ENCODE measurements at regions not wholly inside any gene's neighbourhood (a gene's known extent, or its start where the extent isn't known, plus 50 kb on each side); places are given as distances from the start of the nearest gene placed in this dataset.

DNA sequence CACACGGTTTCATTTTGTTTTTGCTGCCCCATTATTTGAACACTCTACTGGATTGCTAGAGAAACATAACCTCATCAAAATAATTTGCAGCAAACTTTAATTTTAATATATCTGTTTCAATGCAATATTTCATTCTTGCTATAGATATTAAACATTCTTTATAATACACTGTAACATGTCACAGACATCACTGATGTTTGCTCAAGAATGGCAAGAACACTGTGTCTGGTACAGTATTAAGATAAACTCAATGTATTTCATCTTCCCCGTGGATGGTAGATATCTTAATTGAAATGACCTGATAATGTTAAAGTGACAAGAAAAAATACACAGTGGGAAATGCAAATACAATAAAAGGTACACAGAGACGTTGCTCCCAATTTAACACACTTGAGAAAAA lies 86.0 kb downstream of the PTCHD4 start:
- Histone ChIP-seq H3K9ac (ENCODE audit: low read depth, low read length, poor library complexity) (no peak overlapping the region), H3K23ac (ENCODE audit: low read depth, low read length, poor library complexity) (no peak overlapping the region), H3K18ac (ENCODE audit: low read length) (no peak overlapping the region), H3K4me2 (ENCODE audit: insufficient read depth, low read length, poor library complexity, severe bottlenecking) (no peak overlapping the region), H2BK12ac (ENCODE audit: low read length) (no peak overlapping the region), H3K27ac (replicated peaks; ENCODE audit: low read length) (no peak overlapping the region), H3K14ac (ENCODE audit: low read length) (no peak overlapping the region), H4K91ac (ENCODE audit: low read depth, low read length, poor library complexity) (no peak overlapping the region), H3K9me3 (replicated peaks in 1 of 2; ENCODE audit: control insufficient read depth in 2 of 2, insufficient read depth in 1 of 2, low read depth in 1 of 2, low read length in 2 of 2) (no peaks in the 10 kb centered on the region), H3K4me3 (ENCODE audit: low read length in 2 of 2) (no peak overlapping the region), H2BK5ac (ENCODE audit: low read length) (no peak overlapping the region), H3K4ac (ENCODE audit: low read length) (no peak overlapping the region), H3K27me3 (ENCODE audit: control insufficient read depth in 3 of 3, insufficient read depth in 3 of 3, low read depth in 1 of 3, low read length in 3 of 3) (no peaks in the 10 kb centered on the region), H3K4me1 (ENCODE audit: control insufficient read depth in 2 of 2, insufficient read depth in 1 of 2, low read depth in 1 of 2, low read length in 2 of 2) (peaks cover 0 to 2% of the 10 kb centered on the region in 2 donors), H3K79me1 (ENCODE audit: low read depth, low read length) (no peaks in the 10 kb centered on the region), H2BK15ac (ENCODE audit: low read length) (no peak overlapping the region), H2BK120ac (ENCODE audit: low read depth, low read length) (no peak overlapping the region), H2AK5ac (ENCODE audit: low read depth, low read length) (no peak overlapping the region), H3K36me3 (replicated peaks in 1 of 2; ENCODE audit: control insufficient read depth in 2 of 2, insufficient read depth in 2 of 2, low read length in 2 of 2) (no peaks in the 10 kb centered on the region), H2AFZ (ENCODE audit: low read length) (no peak overlapping the region), H4K8ac (ENCODE audit: low read depth, low read length) (no peak overlapping the region)
- WGBS, 2 donors (ENCODE audit: extremely low coverage in 2 of 2, insufficient read length in 2 of 2, insufficient replicate concordance in 1 of 2), result no CpG with 5 or more reads among the region's 3 CpGs
- no peak for DNase-seq (ENCODE audit: low spot score)

DNA sequence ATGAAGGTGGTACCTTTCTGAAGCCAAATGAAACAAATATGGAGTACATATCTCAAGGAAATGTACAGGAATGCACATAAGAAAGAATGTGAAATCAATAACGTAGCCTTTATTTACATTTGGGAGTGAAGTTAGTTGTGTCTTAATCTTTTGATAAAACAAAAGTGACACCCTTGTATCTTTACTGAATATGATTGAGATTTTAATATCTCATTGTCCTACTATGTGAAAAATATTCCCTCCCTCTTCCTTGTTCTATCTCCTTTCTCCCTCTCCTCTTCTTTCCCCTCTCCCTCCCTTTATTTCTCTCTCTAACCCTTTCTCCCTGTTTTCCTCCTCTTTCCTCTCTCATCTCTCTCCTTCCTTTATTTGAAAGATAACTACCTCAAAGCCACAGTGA lies 89.1 kb downstream of the PTCHD4 start:
- Histone ChIP-seq H2BK120ac (ENCODE audit: low read depth, low read length) (no peak overlapping the region), H2AFZ (ENCODE audit: low read length) (no peak overlapping the region), H2AK5ac (ENCODE audit: low read depth, low read length) (no peak overlapping the region), H2BK5ac (ENCODE audit: low read length) (no peak overlapping the region), H3K79me1 (ENCODE audit: low read depth, low read length) (no peaks in the 10 kb centered on the region), H3K9me3 (replicated peaks in 1 of 2; ENCODE audit: control insufficient read depth in 2 of 2, insufficient read depth in 1 of 2, low read depth in 1 of 2, low read length in 2 of 2) (no peaks in the 10 kb centered on the region), H4K91ac (ENCODE audit: low read depth, low read length, poor library complexity) (no peak overlapping the region), H3K4me1 (ENCODE audit: control insufficient read depth in 2 of 2, insufficient read depth in 1 of 2, low read depth in 1 of 2, low read length in 2 of 2) (peaks cover 0 to 2% of the 10 kb centered on the region in 2 donors), H2BK15ac (ENCODE audit: low read length) (no peak overlapping the region), H3K27me3 (ENCODE audit: control insufficient read depth in 3 of 3, insufficient read depth in 3 of 3, low read depth in 1 of 3, low read length in 3 of 3) (no peaks in the 10 kb centered on the region), H3K9ac (ENCODE audit: low read depth, low read length, poor library complexity) (no peak overlapping the region), H3K27ac (replicated peaks; ENCODE audit: low read length) (no peak overlapping the region), H3K4me3 (ENCODE audit: low read length in 2 of 2) (no peak overlapping the region), H3K36me3 (replicated peaks in 1 of 2; ENCODE audit: control insufficient read depth in 2 of 2, insufficient read depth in 2 of 2, low read length in 2 of 2) (no peaks in the 10 kb centered on the region), H4K8ac (ENCODE audit: low read depth, low read length) (no peak overlapping the region), H3K18ac (ENCODE audit: low read length) (no peak overlapping the region), H3K4me2 (ENCODE audit: insufficient read depth, low read length, poor library complexity, severe bottlenecking) (no peak overlapping the region), H3K4ac (ENCODE audit: low read length) (no peak overlapping the region), H2BK12ac (ENCODE audit: low read length) (no peak overlapping the region), H3K23ac (ENCODE audit: low read depth, low read length, poor library complexity) (no peak overlapping the region), H3K14ac (ENCODE audit: low read length) (no peak overlapping the region)
- no peak for DNase-seq (ENCODE audit: low spot score)
- WGBS, 2 donors (ENCODE audit: extremely low coverage in 2 of 2, insufficient read length in 2 of 2, insufficient replicate concordance in 1 of 2), result no CpG with 5 or more reads among the region's 1 CpG

DNA sequence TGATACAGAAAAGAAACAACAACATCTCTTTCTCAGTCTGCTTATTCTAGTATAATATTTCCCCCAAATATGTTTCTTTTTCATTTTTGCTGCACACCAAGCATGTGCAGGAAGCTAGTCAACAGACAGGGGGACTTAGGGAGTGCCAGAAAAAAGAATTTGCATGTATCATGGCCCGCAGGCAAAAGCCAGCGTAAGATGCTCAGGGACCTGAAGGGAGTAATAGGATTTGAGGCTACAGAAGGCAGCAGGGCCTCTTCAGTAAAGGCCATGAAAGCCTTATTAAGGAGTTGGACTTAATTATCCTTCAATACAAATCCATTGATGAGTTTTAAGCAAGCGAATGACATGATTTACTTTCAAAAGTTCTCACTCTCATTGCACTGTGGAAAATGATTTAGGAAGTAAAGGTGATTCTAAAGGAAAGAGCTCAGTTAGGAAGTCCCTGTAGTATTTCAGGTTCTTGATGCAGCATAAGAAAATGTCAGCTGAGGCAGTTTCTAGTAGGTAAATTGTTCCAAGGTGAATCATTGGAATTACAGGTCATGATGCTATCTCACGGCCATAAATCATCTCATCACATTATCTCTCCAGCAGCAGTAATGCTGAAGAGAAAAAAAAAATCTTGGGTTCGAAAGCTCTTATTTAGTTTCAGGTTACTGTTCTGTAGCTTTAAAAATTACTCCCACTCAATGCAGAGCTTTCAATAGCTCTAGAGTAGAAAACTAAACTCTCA lies 94.8 kb downstream of the PTCHD4 start:
- Histone ChIP-seq H3K4ac (ENCODE audit: low read length) (no peak overlapping the region), H3K14ac (ENCODE audit: low read length) (no peak overlapping the region), H3K4me3 (ENCODE audit: low read length in 2 of 2) (no peak overlapping the region), H3K27me3 (ENCODE audit: control insufficient read depth in 3 of 3, insufficient read depth in 3 of 3, low read depth in 1 of 3, low read length in 3 of 3) (no peaks in the 10 kb centered on the region), H2BK120ac (ENCODE audit: low read depth, low read length) (no peak overlapping the region), H3K4me1 (ENCODE audit: control insufficient read depth in 2 of 2, insufficient read depth in 1 of 2, low read depth in 1 of 2, low read length in 2 of 2) (no peaks in the 10 kb centered on the region), H3K9ac (ENCODE audit: low read depth, low read length, poor library complexity) (no peak overlapping the region), H2AFZ (ENCODE audit: low read length) (no peak overlapping the region), H3K9me3 (replicated peaks in 1 of 2; ENCODE audit: control insufficient read depth in 2 of 2, insufficient read depth in 1 of 2, low read depth in 1 of 2, low read length in 2 of 2) (no peaks in the 10 kb centered on the region), H4K8ac (ENCODE audit: low read depth, low read length) (no peak overlapping the region), H3K4me2 (ENCODE audit: insufficient read depth, low read length, poor library complexity, severe bottlenecking) (no peak overlapping the region), H4K91ac (ENCODE audit: low read depth, low read length, poor library complexity) (no peak overlapping the region), H2BK15ac (ENCODE audit: low read length) (no peak overlapping the region), H2BK5ac (ENCODE audit: low read length) (no peak overlapping the region), H3K18ac (ENCODE audit: low read length) (no peak overlapping the region), H3K27ac (replicated peaks; ENCODE audit: low read length) (no peak overlapping the region), H2AK5ac (ENCODE audit: low read depth, low read length) (no peak overlapping the region), H2BK12ac (ENCODE audit: low read length) (no peak overlapping the region), H3K23ac (ENCODE audit: low read depth, low read length, poor library complexity) (no peak overlapping the region), H3K36me3 (replicated peaks in 1 of 2; ENCODE audit: control insufficient read depth in 2 of 2, insufficient read depth in 2 of 2, low read length in 2 of 2) (no peaks in the 10 kb centered on the region), H3K79me1 (ENCODE audit: low read depth, low read length) (no peaks in the 10 kb centered on the region)
- WGBS, 2 donors (ENCODE audit: extremely low coverage in 2 of 2, insufficient read length in 2 of 2, insufficient replicate concordance in 1 of 2), result no CpG with 5 or more reads among the region's 5 CpGs
- no peak for DNase-seq (ENCODE audit: low spot score)

DNA sequence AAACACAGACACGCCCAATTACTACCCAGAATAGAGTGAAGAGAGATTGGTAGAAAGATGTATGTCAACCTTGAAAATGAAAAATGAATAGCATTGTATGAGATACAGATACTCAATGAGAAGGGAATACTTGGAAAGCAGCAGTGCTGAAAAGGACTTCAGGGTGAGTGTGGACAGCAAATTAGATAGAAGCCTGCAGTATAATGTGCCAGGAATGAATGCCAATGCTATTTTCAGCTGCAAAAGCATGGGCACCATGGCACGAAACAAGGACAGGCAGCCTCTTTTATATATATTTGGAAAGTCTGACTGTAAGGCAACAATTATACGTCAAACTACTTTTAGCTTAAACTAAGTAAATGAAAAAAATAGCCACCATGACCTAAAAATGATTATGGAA lies 118.2 kb downstream of the PTCHD4 start:
- Histone ChIP-seq H2AK5ac (ENCODE audit: low read depth, low read length) (no peak overlapping the region), H3K4me2 (ENCODE audit: insufficient read depth, low read length, poor library complexity, severe bottlenecking) (no peak overlapping the region), H3K14ac (ENCODE audit: low read length) (no peak overlapping the region), H2BK15ac (ENCODE audit: low read length) (no peak overlapping the region), H3K9me3 (replicated peaks in 1 of 2; ENCODE audit: control insufficient read depth in 2 of 2, insufficient read depth in 1 of 2, low read depth in 1 of 2, low read length in 2 of 2) (no peaks in the 10 kb centered on the region), H2BK5ac (ENCODE audit: low read length) (no peak overlapping the region), H3K23ac (ENCODE audit: low read depth, low read length, poor library complexity) (no peak overlapping the region), H3K9ac (ENCODE audit: low read depth, low read length, poor library complexity) (no peak overlapping the region), H3K4me1 (ENCODE audit: control insufficient read depth in 2 of 2, insufficient read depth in 1 of 2, low read depth in 1 of 2, low read length in 2 of 2) (no peaks in the 10 kb centered on the region), H4K8ac (ENCODE audit: low read depth, low read length) (no peak overlapping the region), H3K18ac (ENCODE audit: low read length) (no peak overlapping the region), H3K4me3 (ENCODE audit: low read length in 2 of 2) (no peak overlapping the region), H2AFZ (ENCODE audit: low read length) (no peak overlapping the region), H3K27me3 (ENCODE audit: control insufficient read depth in 3 of 3, insufficient read depth in 3 of 3, low read depth in 1 of 3, low read length in 3 of 3) (no peaks in the 10 kb centered on the region), H2BK12ac (ENCODE audit: low read length) (no peak overlapping the region), H3K27ac (replicated peaks; ENCODE audit: low read length) (no peak overlapping the region), H3K79me1 (ENCODE audit: low read depth, low read length) (no peaks in the 10 kb centered on the region), H4K91ac (ENCODE audit: low read depth, low read length, poor library complexity) (no peak overlapping the region), H3K36me3 (replicated peaks in 1 of 2; ENCODE audit: control insufficient read depth in 2 of 2, insufficient read depth in 2 of 2, low read length in 2 of 2) (peaks cover 0 to 2% of the 10 kb centered on the region in 2 donors), H2BK120ac (ENCODE audit: low read depth, low read length) (no peak overlapping the region), H3K4ac (ENCODE audit: low read length) (no peak overlapping the region)
- no peak for DNase-seq (ENCODE audit: low spot score)
- WGBS, 2 donors (ENCODE audit: extremely low coverage in 2 of 2, insufficient read length in 2 of 2, insufficient replicate concordance in 1 of 2), result no CpG with 5 or more reads among the region's 3 CpGs
